AG04450 (cell line): ENCODE measurements at regions not wholly inside any gene's neighbourhood (a gene's known extent, or its start where the extent isn't known, plus 50 kb on each side); places are given as distances from the start of the nearest gene placed in this dataset.

Source experiments
- CTCF ChIA-PET: fragments of 300-600, 350-600 bp; formaldehyde crosslinking; extraction: SDS; loops from one replicate; lab custom pipeline; 2022; ENCODE audit warnings: antibody characterized with exemption, inconsistent platforms; lab: Charles Lee
- POLR2A ChIA-PET: fragments of 350-600 bp; formaldehyde crosslinking; extraction: SDS; loops from one replicate; lab custom pipeline; 2021; ENCODE audit warnings: antibody characterized with exemption, inconsistent platforms; lab: Yijun Ruan, JAX
- DNase-seq: peaks from one replicate; pipeline ENCODE4 v3.0.0-alpha.2; 2011; ENCODE audit warnings: low read depth, low spot score
- H3K27ac ChIP-seq: one replicate; pipeline ENCODE4 v1.5.1; 2012; ENCODE audit warnings: low read depth, low read length, control low read depth
- H3K27me3 ChIP-seq: one replicate; pipeline ENCODE4 v1.6.0; 2012; ENCODE audit warnings: low read length; ENCODE audit not compliant: control insufficient read depth, insufficient read depth
- H3K4me3 ChIP-seq: 2 replicates; pipeline ENCODE4 v1.5.1; 2011; ENCODE audit warnings: mild to moderate bottlenecking, low read depth, low read length, control low read depth
- H3K9me3 ChIP-seq: 2 replicates; pipeline ENCODE4 v1.5.1; 2012; ENCODE audit warnings: low read length; ENCODE audit not compliant: control insufficient read depth, insufficient read depth
- TF ChIP-seq, protein P1 (sequence below): IDR thresholded peaks from 2 replicates; pipeline ENCODE4 v1.5.1; 2011; ENCODE audit warnings: low read depth, low read length, control low read depth, inconsistent platforms

- Histone ChIP-seq H3K4me3 (no peak overlapping the region), H3K27ac (no peak overlapping the region), H3K27me3 (no peaks in the 10 kb centered on the region), H3K9me3 (peaks cover 4% of the 10 kb centered on the region; the same call in 1 of the 2 replicates)
- no peak for DNase-seq
- TF ChIP-seq, protein P1, sequence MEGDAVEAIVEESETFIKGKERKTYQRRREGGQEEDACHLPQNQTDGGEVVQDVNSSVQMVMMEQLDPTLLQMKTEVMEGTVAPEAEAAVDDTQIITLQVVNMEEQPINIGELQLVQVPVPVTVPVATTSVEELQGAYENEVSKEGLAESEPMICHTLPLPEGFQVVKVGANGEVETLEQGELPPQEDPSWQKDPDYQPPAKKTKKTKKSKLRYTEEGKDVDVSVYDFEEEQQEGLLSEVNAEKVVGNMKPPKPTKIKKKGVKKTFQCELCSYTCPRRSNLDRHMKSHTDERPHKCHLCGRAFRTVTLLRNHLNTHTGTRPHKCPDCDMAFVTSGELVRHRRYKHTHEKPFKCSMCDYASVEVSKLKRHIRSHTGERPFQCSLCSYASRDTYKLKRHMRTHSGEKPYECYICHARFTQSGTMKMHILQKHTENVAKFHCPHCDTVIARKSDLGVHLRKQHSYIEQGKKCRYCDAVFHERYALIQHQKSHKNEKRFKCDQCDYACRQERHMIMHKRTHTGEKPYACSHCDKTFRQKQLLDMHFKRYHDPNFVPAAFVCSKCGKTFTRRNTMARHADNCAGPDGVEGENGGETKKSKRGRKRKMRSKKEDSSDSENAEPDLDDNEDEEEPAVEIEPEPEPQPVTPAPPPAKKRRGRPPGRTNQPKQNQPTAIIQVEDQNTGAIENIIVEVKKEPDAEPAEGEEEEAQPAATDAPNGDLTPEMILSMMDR = no peak
- CTCF ChIA-PET = no interaction called here
- POLR2A ChIA-PET = no interaction called here
Measured at GRCh38 chrY:21246780-21247179, 264.4 kb upstream of the RBMY1B start.

DNA sequence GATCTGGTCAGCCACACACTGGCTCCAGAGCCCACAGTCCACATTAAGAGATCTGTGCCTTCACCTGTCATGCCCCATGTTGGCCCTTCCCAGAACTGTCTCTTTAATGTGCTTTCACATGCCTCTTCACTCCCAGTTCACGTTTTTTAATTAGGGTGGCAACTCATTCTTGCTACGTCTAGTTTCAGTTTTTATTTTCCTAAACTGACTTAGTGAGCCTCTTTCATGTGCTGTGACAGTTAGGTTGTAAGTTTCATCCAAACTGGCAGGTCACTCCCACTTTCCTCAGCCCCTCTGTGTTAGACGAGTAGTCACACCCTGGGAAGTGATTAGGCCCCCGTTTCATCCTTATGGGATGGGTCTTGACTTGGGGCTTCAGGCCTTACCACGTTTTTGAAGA lies 262.5 kb upstream of the RBMY1B start:
- no peaks in the 10 kb centered on the region for H3K27me3 ChIP-seq
- DNase-seq = no peak
- ChIA-PET POLR2A (no interaction called here), CTCF (no interaction called here)
- peaks cover 4% of the 10 kb centered on the region; the same call in 1 of the 2 replicates for H3K9me3 ChIP-seq
- no peak overlapping the region for H3K27ac ChIP-seq
- TF ChIP-seq, protein P1 = no peak
- no peak overlapping the region for H3K4me3 ChIP-seq

GRCh38 chrY:21253455-21254248 lies 257.5 kb upstream of the RBMY1B start:
- Histone ChIP-seq H3K4me3 (no peak overlapping the region), H3K27me3 (no peaks in the 10 kb centered on the region), H3K27ac (no peak overlapping the region), H3K9me3 (no peaks in the 10 kb centered on the region)
- no peak for DNase-seq
- CTCF ChIA-PET = no interaction called here
- POLR2A ChIA-PET = no interaction called here
- TF ChIP-seq, protein P1 = no peak

DNA sequence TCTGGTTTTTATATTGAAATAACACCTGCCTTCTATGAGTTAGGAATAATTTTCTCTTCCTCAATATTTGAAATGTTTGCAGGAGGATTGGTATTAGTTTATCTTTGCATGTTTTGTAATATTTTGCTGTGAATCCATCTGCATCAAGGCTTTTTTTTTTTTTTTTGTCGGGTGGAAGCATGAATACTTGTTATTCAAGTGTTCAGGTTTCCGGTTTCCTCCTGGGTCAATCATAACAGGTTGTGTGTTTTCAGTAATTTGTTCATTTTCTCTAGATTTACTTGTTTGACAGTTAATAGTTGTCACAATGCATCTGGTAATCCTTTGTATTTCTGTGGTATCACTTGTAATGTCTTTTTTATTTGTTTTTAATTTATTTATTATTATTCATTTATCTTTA lies 256.7 kb upstream of the RBMY1B start:
- TF ChIP-seq, protein P1 = no peak
- CTCF ChIA-PET = no interaction called here
- H3K4me3 ChIP-seq = no peak overlapping the region
- no peak for DNase-seq
- H3K27ac ChIP-seq = no peak overlapping the region
- no peaks in the 10 kb centered on the region for H3K9me3 ChIP-seq
- H3K27me3 ChIP-seq = no peaks in the 10 kb centered on the region
- POLR2A ChIA-PET = no interaction called here

DNA sequence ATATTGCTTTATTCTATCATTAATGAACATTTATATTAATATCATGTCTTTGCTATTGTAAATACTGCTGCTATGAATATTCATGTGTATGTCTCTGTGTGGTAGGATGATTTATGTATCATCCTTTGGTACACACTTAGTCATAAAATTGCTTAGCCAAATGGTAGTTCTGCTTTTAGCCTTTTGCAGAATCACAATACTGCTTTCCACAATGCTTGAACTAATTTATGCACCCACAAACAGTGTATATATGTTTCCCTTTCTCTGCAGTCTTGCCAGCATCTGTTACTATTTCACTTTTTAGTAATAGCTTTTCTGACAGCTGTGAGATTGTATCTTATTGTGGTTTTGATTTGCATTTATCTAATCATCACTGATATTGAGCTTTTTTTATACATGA lies 254.3 kb upstream of the RBMY1B start:
- Histone ChIP-seq H3K9me3 (no peaks in the 10 kb centered on the region), H3K27me3 (no peaks in the 10 kb centered on the region), H3K4me3 (no peak overlapping the region), H3K27ac (no peak overlapping the region)
- CTCF ChIA-PET = no interaction called here
- TF ChIP-seq, protein P1 = no peak
- no peak for DNase-seq
- POLR2A ChIA-PET = no interaction called here
